Tibial nerve (tissue), 4 donors: ENCODE measurements at regions not wholly inside any gene's neighbourhood (a gene's known extent, or its start where the extent isn't known, plus 50 kb on each side); places are given as distances from the start of the nearest gene placed in this dataset.

Source experiments
- DNase-seq, 2 donors: peaks; one replicate each; pipeline ENCODE4 v3.0.0-alpha.2; 2019; ENCODE audit warnings: low spot score in 2 of 2
- H3K27ac ChIP-seq, 4 donors: fragments of 200-600 bp; sonication (generic) in 3 of 4; one replicate each; pipeline ENCODE4 v1.5.1; 2017 to 2019; ENCODE audit warnings: mild to moderate bottlenecking in 1 of 4
- H3K27me3 ChIP-seq, 2 donors: fragments of 200-600 bp; sonication (generic) in 1 of 2; one replicate each; pipeline versions ENCODE4 v1.5.1 to v1.6.0; 2017 to 2019
- H3K36me3 ChIP-seq, 3 donors: fragments of 200-600 bp; sonication (generic); one replicate each; pipeline ENCODE4 v1.5.1; 2018 to 2019
- H3K4me1 ChIP-seq, 4 donors: fragments of 200-600 bp; sonication (generic) in 3 of 4; one replicate each; pipeline ENCODE4 v1.5.1; 2017 to 2019
- H3K4me3 ChIP-seq, 4 donors: fragments of 200-600 bp; sonication (generic) in 3 of 4; one replicate each; pipeline ENCODE4 v1.5.1; 2017 to 2019; ENCODE audit warnings: mild to moderate bottlenecking in 1 of 4, moderate library complexity in 1 of 4
- H3K9me3 ChIP-seq, 4 donors: fragments of 200-600 bp; sonication (generic) in 3 of 4; one replicate each; pipeline ENCODE4 v1.5.1; 2017 to 2019
- EP300 ChIP-seq, 2 donors: sonication (generic); formaldehyde crosslinking; IDR thresholded peaks; one replicate each; pipeline ENCODE4 v1.6.1; 2017; ENCODE audit warnings: antibody characterized with exemption in 2 of 2, mild to moderate bottlenecking in 1 of 2
- POLR2A ChIP-seq, 2 donors: fragments of 450-650 bp; IDR thresholded peaks; one replicate each; pipeline ENCODE4 v1.6.1; 2017; ENCODE audit warnings: antibody characterized with exemption in 2 of 2, mild to moderate bottlenecking in 2 of 2, moderate library complexity in 2 of 2
- WGBS, 2 donors: methylation state at CpG; one replicate each; pipeline ENCODE4 v1.1.5; 2018; 5-methylcytosine and 5-hydroxymethylcytosine counted together
- TF ChIP-seq, protein P1 (sequence below), 5 experiments: fragments of 200-600 bp in 3 of 5; fragments of 450-650 bp in 2 of 5; sonication (generic) in 3 of 5; IDR thresholded peaks; one replicate each; pipeline ENCODE4 v1.5.1; 2016 to 2019; ENCODE audit warnings: antibody characterized with exemption in 5 of 5, mild to moderate bottlenecking in 3 of 5, moderate library complexity in 2 of 5

DNA sequence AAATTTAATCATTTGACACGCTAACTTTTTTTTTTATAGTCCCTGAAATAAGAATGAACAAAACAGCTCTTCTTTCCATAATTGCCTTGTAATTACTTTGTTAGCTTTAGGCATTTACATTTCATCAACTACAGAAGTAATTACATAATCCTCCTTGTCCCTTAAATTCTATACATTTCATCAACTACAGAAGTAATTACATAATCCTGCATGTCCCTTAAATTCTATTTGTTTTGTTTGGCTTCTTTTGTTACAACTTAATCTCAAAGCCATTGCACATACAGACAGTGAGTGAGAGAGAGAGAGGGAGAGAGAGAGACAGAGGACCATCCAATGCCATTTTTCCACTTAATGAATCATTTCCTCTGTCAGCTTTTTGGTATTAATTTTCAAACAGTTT is 873.2 kb downstream of the METTL15 start:
- Histone ChIP-seq H3K27me3 (no peaks in the 10 kb centered on the region), H3K4me1 (no peaks in the 10 kb centered on the region), H3K36me3 (no peaks in the 10 kb centered on the region), H3K9me3 (no peaks in the 10 kb centered on the region), H3K4me3 (no peak overlapping the region), H3K27ac (no peak overlapping the region)
- WGBS, 2 donors, result 16 to 25% methylated on average over 1 of the region's 1 CpG
- TF ChIP-seq, protein P1, sequence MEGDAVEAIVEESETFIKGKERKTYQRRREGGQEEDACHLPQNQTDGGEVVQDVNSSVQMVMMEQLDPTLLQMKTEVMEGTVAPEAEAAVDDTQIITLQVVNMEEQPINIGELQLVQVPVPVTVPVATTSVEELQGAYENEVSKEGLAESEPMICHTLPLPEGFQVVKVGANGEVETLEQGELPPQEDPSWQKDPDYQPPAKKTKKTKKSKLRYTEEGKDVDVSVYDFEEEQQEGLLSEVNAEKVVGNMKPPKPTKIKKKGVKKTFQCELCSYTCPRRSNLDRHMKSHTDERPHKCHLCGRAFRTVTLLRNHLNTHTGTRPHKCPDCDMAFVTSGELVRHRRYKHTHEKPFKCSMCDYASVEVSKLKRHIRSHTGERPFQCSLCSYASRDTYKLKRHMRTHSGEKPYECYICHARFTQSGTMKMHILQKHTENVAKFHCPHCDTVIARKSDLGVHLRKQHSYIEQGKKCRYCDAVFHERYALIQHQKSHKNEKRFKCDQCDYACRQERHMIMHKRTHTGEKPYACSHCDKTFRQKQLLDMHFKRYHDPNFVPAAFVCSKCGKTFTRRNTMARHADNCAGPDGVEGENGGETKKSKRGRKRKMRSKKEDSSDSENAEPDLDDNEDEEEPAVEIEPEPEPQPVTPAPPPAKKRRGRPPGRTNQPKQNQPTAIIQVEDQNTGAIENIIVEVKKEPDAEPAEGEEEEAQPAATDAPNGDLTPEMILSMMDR (IDR thresholded peaks at IDR 0.05), result no peak
- TF ChIP-seq POLR2A (IDR thresholded peaks at IDR 0.05), result no peak
- no peak for TF ChIP-seq EP300 (IDR thresholded peaks at IDR 0.05)
- DNase-seq, result no peak

DNA sequence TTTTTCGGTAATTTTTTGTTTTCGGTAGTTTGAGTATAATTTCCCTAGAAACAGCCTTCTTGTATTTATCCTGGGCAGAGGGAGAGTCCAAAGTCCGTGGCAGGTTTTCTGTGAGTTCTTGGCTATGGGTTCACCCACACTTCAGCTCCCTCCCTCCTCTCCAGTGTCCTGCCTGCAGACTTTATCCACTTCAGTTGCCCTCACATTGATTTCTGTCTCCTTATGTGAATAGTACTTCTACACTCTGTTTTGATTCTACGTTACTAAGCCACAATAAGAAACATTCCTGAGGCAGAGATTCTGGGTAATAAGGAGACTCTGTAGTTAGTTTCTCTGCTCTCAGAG is 868.6 kb downstream of the METTL15 start:
- Histone ChIP-seq H3K4me1 (no peaks in the 10 kb centered on the region), H3K27me3 (no peaks in the 10 kb centered on the region), H3K36me3 (no peaks in the 10 kb centered on the region), H3K27ac (no peak overlapping the region), H3K9me3 (no peaks in the 10 kb centered on the region), H3K4me3 (no peak overlapping the region)
- DNase-seq, result no peak
- no peak for TF ChIP-seq EP300 (IDR thresholded peaks at IDR 0.05)
- TF ChIP-seq, protein P1 (IDR thresholded peaks at IDR 0.05), result no peak
- no peak for TF ChIP-seq POLR2A (IDR thresholded peaks at IDR 0.05)
- 79 to 85% methylated on average over 4 of the region's 4 CpGs for WGBS, 2 donors

DNA sequence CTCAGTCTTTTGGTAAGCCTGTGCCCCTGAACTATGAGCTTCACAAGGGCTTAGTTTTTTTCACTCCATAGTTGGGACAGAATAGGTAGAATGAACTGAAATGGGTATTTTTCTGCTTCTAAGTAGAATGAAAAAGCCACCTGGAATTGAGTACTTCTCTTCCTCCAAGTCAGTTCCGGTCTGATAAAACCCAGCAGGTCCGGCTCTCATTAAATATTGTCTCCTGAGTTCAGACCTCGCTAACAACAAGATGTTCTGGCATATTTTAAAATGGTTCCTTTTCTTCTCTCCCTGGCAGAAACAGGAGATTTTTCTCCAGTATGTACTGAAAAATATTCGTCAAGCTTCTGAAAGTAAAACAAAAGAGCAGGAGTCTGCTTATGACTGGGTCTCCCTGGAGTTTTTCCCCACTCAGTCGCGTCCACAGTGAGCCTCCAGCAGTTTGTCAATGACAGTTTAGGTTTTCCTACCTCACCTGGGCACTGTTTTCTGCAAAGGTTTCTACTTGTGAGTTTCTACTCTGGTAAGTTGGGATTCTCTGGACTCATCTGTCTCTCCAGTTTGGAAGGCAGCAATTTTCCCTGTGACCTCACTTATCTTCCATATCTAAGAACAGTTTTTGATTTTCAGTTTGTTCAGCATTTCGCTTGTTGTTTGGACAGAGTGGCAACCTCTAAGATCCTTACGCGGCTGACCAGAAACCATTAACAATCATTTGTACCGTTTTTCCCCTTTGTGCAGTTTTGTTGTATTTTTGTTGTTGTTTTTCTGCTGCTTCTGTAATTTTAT is 868.0 kb downstream of the METTL15 start:
- no peak for TF ChIP-seq POLR2A (IDR thresholded peaks at IDR 0.05)
- no peak for TF ChIP-seq EP300 (IDR thresholded peaks at IDR 0.05)
- TF ChIP-seq, protein P1 (IDR thresholded peaks at IDR 0.05), result no peak
- DNase-seq, result no peak
- Histone ChIP-seq H3K4me3 (no peak overlapping the region), H3K9me3 (no peaks in the 10 kb centered on the region), H3K27me3 (no peaks in the 10 kb centered on the region), H3K4me1 (no peaks in the 10 kb centered on the region), H3K36me3 (no peaks in the 10 kb centered on the region), H3K27ac (no peak overlapping the region)
- WGBS, 2 donors, result 85% methylated on average over 10 of the region's 10 CpGs

DNA sequence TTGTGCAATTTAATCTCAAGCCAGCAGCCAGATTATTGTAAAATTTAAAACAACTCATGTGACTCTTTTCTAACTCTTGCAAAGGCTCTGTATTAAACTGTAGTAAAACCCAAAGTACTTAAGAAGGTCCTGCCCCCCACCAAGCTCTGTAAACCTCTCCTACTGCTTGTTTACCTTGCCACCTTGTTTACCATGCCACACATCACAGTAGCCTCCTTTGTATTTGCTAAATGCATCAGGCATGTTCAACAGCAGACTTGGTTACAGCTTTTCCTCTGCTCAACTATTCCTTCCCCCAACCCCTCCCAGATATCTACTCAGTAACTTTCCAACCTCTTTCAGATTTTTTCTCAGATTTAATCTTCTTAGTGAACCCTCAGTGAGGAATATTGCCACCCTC is 861.6 kb downstream of the METTL15 start:
- no peak for TF ChIP-seq EP300 (IDR thresholded peaks at IDR 0.05)
- DNase-seq, result no peak
- Histone ChIP-seq H3K36me3 (no peaks in the 10 kb centered on the region), H3K27me3 (no peaks in the 10 kb centered on the region), H3K9me3 (no peaks in the 10 kb centered on the region), H3K4me3 (no peak overlapping the region), H3K27ac (no peak overlapping the region), H3K4me1 (no peaks in the 10 kb centered on the region)

DNA sequence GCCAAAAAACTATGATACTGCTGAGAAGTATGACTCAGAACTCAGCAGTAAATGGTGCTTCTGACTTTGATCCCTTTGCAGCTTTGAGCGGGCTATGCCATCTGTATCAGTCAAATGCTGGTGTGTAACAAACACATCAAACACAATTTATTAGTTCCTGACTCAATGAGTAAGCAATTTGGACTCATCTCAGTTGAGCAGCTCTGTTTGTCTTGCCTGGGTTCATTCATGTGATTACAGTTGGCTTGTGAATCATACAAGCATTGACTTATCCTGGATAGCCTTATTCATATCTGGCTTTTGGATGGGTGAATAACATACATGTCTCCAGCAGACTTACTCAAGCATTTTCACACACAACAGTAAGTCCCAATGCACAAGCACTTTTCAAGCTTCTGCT is 858.8 kb downstream of the METTL15 start:
- no peaks in the 10 kb centered on the region for H3K36me3 ChIP-seq
- no peaks in the 10 kb centered on the region for H3K4me1 ChIP-seq
- TF ChIP-seq POLR2A (IDR thresholded peaks at IDR 0.05), result no peak
- TF ChIP-seq, protein P1 (IDR thresholded peaks at IDR 0.05), result no peak
- TF ChIP-seq EP300 (IDR thresholded peaks at IDR 0.05), result no peak
- no peaks in the 10 kb centered on the region for H3K9me3 ChIP-seq
- H3K4me3 ChIP-seq, result no peak overlapping the region
- H3K27ac ChIP-seq, result no peak overlapping the region
- no peaks in the 10 kb centered on the region for H3K27me3 ChIP-seq
- 93 to 100% methylated on average over 1 of the region's 1 CpG for WGBS, 2 donors
- no peak for DNase-seq

DNA sequence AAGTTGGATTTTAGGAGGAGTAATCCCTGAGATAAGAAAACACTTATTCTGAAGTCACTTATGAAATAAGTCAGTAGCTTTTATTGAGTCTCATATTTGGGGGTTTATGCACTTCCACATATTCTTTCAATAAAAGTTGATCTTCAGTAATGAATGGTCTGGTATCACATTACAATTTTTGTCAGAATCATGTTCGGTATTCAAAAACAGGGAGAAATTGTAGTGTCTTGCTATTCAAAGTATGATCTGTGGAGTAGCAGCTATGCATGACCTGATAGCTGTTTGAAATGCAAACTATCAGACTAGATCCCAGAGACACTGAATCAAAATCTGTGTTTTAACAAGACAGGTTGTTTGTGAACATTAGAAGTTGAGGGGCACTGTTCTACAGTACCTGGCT is 857.6 kb downstream of the METTL15 start:
- H3K4me3 ChIP-seq, result no peak overlapping the region
- H3K9me3 ChIP-seq, result no peaks in the 10 kb centered on the region
- 34 to 48% methylated on average over 1 of the region's 1 CpG for WGBS, 2 donors
- H3K27me3 ChIP-seq, result no peaks in the 10 kb centered on the region
- DNase-seq, result no peak
- TF ChIP-seq, protein P1 (IDR thresholded peaks at IDR 0.05), result no peak
- no peak for TF ChIP-seq EP300 (IDR thresholded peaks at IDR 0.05)
- TF ChIP-seq POLR2A (IDR thresholded peaks at IDR 0.05), result no peak
- no peaks in the 10 kb centered on the region for H3K36me3 ChIP-seq
- no peaks in the 10 kb centered on the region for H3K4me1 ChIP-seq
- H3K27ac ChIP-seq, result no peak overlapping the region
